HL-60/S4 treated with retinoic acid at 250 ng/mL for 4 days and 3 days (cell line): ENCODE measurements at regions not wholly inside any gene's neighbourhood (a gene's known extent, or its start where the extent isn't known, plus 50 kb on each side); places are given as distances from the start of the nearest gene placed in this dataset.
"Not testable (repeated sequence)": the region's sequence is repeated elsewhere in the genome, so short reads cannot be mapped to it uniquely, and the experiment has no call there.

ENCODE experiments used
- in situ Hi-C: fragments of 300-500 bp; cut with MboI; formaldehyde crosslinking; loops from 2 replicates; pipeline ENCODE4 v1.7.0; 2022; ENCODE audit warnings: low sequenced_read_pairs

GRCh38 chr7:119664601-119665000 is 608.4 kb upstream of the KCND2 start:
- in situ Hi-C loops, result no loop called here

GRCh38 chr7:119665796-119666195 is 607.2 kb upstream of the KCND2 start:
- in situ Hi-C loops, result no loop called here

- in situ Hi-C loops, result no loop called here
Measured at GRCh38 chr7:119681336-119681735, 591.6 kb upstream of the KCND2 start.

- in situ Hi-C loops, result no loop called here
Measured at GRCh38 chr7:119684763-119685162, 588.2 kb upstream of the KCND2 start.

GRCh38 chr7:119685906-119686305 is 587.1 kb upstream of the KCND2 start:
- in situ Hi-C loops, result no loop called here

GRCh38 chr7:119688831-119689230 is 584.1 kb upstream of the KCND2 start:
- in situ Hi-C loops, result no loop called here

GRCh38 chr7:119692541-119692940 is 580.4 kb upstream of the KCND2 start:
- in situ Hi-C loops, result no loop called here

- in situ Hi-C loops, result no loop called here
Measured at GRCh38 chr7:119694506-119694905, 578.5 kb upstream of the KCND2 start.

GRCh38 chr7:119696336-119696735 is 576.6 kb upstream of the KCND2 start:
- in situ Hi-C loops, result no loop called here

- in situ Hi-C loops, result no loop called here
Measured at GRCh38 chr7:119703895-119704294, 569.1 kb upstream of the KCND2 start.

GRCh38 chr7:119706608-119707007 is 566.4 kb upstream of the KCND2 start:
- in situ Hi-C loops, result no loop called here

GRCh38 chr7:119708891-119709290 is 564.1 kb upstream of the KCND2 start:
- in situ Hi-C loops, result no loop called here

- in situ Hi-C loops, result no loop called here
Measured at GRCh38 chr7:119711104-119711503, 561.9 kb upstream of the KCND2 start.

GRCh38 chr7:119712886-119713462 is 560.0 kb upstream of the KCND2 start:
- in situ Hi-C loops, result no loop called here

- in situ Hi-C loops, result no loop called here
Measured at GRCh38 chr7:119713606-119714005, 559.4 kb upstream of the KCND2 start.

GRCh38 chr7:119720541-119720940 is 552.4 kb upstream of the KCND2 start:
- in situ Hi-C loops, result no loop called here

- in situ Hi-C loops, result no loop called here
Measured at GRCh38 chr7:119724041-119724792, 548.8 kb upstream of the KCND2 start.

GRCh38 chr7:119733127-119733879 is 539.7 kb upstream of the KCND2 start:
- in situ Hi-C loops, result no loop called here

- in situ Hi-C loops, result no loop called here
Measured at GRCh38 chr7:119737390-119737789, 535.6 kb upstream of the KCND2 start.

GRCh38 chr7:119745280-119745679 is 527.7 kb upstream of the KCND2 start:
- in situ Hi-C loops, result not testable (repeated sequence)

- in situ Hi-C loops, result no loop called here
Measured at GRCh38 chr7:119748251-119748860, 524.6 kb upstream of the KCND2 start.

GRCh38 chr7:119748991-119749390 is 524.0 kb upstream of the KCND2 start:
- in situ Hi-C loops, result no loop called here
